Nephron (organoid): ENCODE measurements at regions not wholly inside any gene's neighbourhood (a gene's known extent, or its start where the extent isn't known, plus 50 kb on each side); places are given as distances from the start of the nearest gene placed in this dataset.

Experiments
- H3K27ac Mint-ChIP-seq, 3 experiments: 2 replicates each; pipeline ENCODE4 v1.8.0; 2020; ENCODE audit warnings: mixed read lengths in 3 of 3, mild to moderate bottlenecking in 2 of 3, moderate library complexity in 1 of 3
- H3K27me3 Mint-ChIP-seq: 2 replicates; pipeline ENCODE4 v1.8.0; 2021; ENCODE audit warnings: low read depth, mild to moderate bottlenecking, moderate library complexity, mixed read lengths
- H3K36me3 Mint-ChIP-seq: 2 replicates; pipeline ENCODE4 v1.8.0; 2020; ENCODE audit warnings: low read depth, mixed read lengths
- H3K4me1 Mint-ChIP-seq: 2 replicates; pipeline ENCODE4 v1.8.0; 2020; ENCODE audit warnings: mixed read lengths
- H3K4me3 Mint-ChIP-seq, 3 experiments: 2 replicates each; pipeline ENCODE4 v1.8.0; 2020; ENCODE audit warnings: mild to moderate bottlenecking in 3 of 3, mixed read lengths in 3 of 3, moderate library complexity in 2 of 3
- H3K9me3 Mint-ChIP-seq: 2 replicates; pipeline ENCODE4 v1.8.0; 2020; ENCODE audit warnings: mixed read lengths
- CTCF ChIP-seq, 3 experiments: fragments of 200-600 bp; sonication (generic); IDR thresholded peaks; one replicate each; pipeline ENCODE4 v1.5.0; 2021; ENCODE audit warnings: antibody characterized with exemption in 3 of 3; ENCODE audit not compliant: unreplicated experiment in 3 of 3

- Mint-ChIP-seq H3K27me3 (no peaks in the 10 kb centered on the region), H3K4me1 (peaks cover 66% of the 10 kb centered on the region), H3K4me3 (peak overlapping the region in 1 of 3 experiments; percentile 0), H3K36me3 (no peaks in the 10 kb centered on the region), H3K9me3 (peaks cover 8% of the 10 kb centered on the region), H3K27ac (peak overlapping the region; percentile 96 to 98 (median 96))
- TF ChIP-seq CTCF (IDR thresholded peaks at IDR 0.05; ENCODE audit: unreplicated experiment in 3 of 3) = no peak
Measured at GRCh38 chr16:66069587-66069986, 296.9 kb upstream of the CDH5 start.

- peak overlapping the region in 2 of 3 experiments; percentile 38 to 94 for H3K27ac Mint-ChIP-seq
- peaks cover 82% of the 10 kb centered on the region for H3K4me1 Mint-ChIP-seq
- no peaks in the 10 kb centered on the region for H3K27me3 Mint-ChIP-seq
- no peaks in the 10 kb centered on the region for H3K9me3 Mint-ChIP-seq
- no peaks in the 10 kb centered on the region for H3K36me3 Mint-ChIP-seq
- TF ChIP-seq CTCF (IDR thresholded peaks at IDR 0.05; ENCODE audit: unreplicated experiment in 3 of 3) = no peak
- H3K4me3 Mint-ChIP-seq = peak overlapping the region in 1 of 3 experiments; percentile 28
Measured at GRCh38 chr16:66066404-66066803, 300.1 kb upstream of the CDH5 start.

- no peak for TF ChIP-seq CTCF (IDR thresholded peaks at IDR 0.05; ENCODE audit: unreplicated experiment in 3 of 3)
- H3K27ac Mint-ChIP-seq = peak overlapping the region in 2 of 3 experiments; percentile 78 to 94
- H3K36me3 Mint-ChIP-seq = no peaks in the 10 kb centered on the region
- H3K9me3 Mint-ChIP-seq = no peaks in the 10 kb centered on the region
- H3K27me3 Mint-ChIP-seq = peaks cover 4% of the 10 kb centered on the region
- H3K4me3 Mint-ChIP-seq = peak overlapping the region in 1 of 3 experiments; percentile 40
- H3K4me1 Mint-ChIP-seq = peaks cover 82% of the 10 kb centered on the region
Measured at GRCh38 chr16:66065925-66066324, 300.6 kb upstream of the CDH5 start.

GRCh38 chr16:66064801-66065530 is 301.5 kb upstream of the CDH5 start:
- TF ChIP-seq CTCF (IDR thresholded peaks at IDR 0.05; ENCODE audit: unreplicated experiment in 3 of 3) = no peak
- Mint-ChIP-seq H3K4me3 (peak overlapping the region in 2 of 3 experiments; percentile 27 to 40), H3K27ac (peak overlapping the region in 2 of 3 experiments; percentile 78 to 94), H3K4me1 (peaks cover 82% of the 10 kb centered on the region), H3K36me3 (no peaks in the 10 kb centered on the region), H3K27me3 (peaks cover 4% of the 10 kb centered on the region), H3K9me3 (no peaks in the 10 kb centered on the region)

- Mint-ChIP-seq H3K27me3 (peaks cover 4% of the 10 kb centered on the region), H3K4me1 (peaks cover 71% of the 10 kb centered on the region), H3K9me3 (no peaks in the 10 kb centered on the region), H3K36me3 (no peaks in the 10 kb centered on the region), H3K27ac (peak overlapping the region in 2 of 3 experiments; percentile 91 to 96), H3K4me3 (no peak overlapping the region)
- TF ChIP-seq CTCF (IDR thresholded peaks at IDR 0.05; ENCODE audit: unreplicated experiment in 3 of 3) = no peak
Measured at GRCh38 chr16:66058832-66059231, 307.7 kb upstream of the CDH5 start.
